ENCODE measurements at regions not wholly inside any gene's neighbourhood (a gene's known extent, or its start where the extent isn't known, plus 50 kb on each side); places are given as distances from the start of the nearest gene placed in this dataset.

DNA sequence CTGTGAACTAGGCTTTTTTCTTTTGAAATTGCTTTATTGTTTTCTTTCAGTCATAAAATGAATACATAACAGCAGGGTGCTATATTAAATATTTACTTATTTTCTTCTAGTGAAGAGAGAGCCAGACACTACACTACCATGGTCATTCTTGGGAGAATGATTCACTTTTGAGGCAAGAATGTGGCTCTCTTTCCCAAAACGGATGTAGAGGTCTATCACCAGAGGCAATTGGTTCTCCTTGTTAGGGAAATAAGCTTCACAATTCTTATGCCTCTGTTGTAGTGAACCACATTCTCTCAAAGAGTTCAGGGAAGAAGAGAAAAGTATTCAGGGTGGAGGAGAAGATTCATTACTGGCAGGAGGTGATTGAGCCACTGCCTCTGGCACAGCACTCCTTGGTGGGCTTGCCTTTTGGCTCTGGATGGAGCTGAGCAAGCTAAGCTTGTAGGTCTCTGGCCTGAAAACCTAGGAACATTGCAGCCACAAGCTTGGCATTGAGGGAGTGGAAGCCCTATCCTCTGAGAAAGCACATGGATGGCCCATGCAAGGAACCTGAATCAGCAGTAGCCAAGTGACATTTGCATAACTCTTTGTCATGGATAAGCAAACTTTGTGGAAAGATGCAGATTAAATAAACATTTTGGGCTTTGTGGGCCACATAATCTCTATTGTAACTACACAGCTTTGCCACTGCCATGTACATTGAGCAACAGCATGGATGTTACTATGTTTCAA is 179.0 kb upstream of the TNC start:
- H3K27ac ChIP-seq = no peak overlapping the region
- intact Hi-C loops (cut with DNase I) = no loop called here
- 36 to 44% methylated on average over 1 of the region's 1 CpG for WGBS, 2 donors
- no peak for FAIRE-seq
- ATAC-seq = no peak
- H3K4me3 ChIP-seq = no peak overlapping the region
- H3K36me3 ChIP-seq = no peaks in the 10 kb centered on the region
- no peak for TF ChIP-seq CTCF (IDR thresholded peaks at IDR 0.05)
- no peaks in the 10 kb centered on the region for H3K27me3 ChIP-seq
- peaks cover 0 to 2% (median 0%) of the 10 kb centered on the region in 3 donors for H3K4me1 ChIP-seq
- no peaks in the 10 kb centered on the region for H3K9me3 ChIP-seq
- no peak for DNase-seq

DNA sequence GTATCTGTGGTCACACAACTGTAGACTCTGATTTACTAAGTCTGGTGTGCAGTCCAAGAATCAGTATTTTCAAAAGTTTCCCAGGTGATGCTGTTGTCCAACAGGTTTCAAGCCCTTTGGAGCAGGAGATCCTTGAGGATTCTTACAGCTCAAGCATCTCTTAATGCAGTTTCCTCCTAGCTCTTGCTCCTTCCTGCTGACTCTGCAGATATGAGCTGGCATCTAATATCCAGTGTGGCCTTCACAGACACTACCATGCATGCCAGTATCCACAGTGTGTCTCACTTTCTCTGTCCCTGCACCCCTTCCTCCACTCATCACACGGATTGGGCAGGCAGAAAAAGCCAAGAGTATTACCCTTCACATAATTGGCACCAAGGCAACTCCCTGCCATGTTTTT is 182.2 kb upstream of the TNC start:
- no peak overlapping the region for H3K4me3 ChIP-seq
- TF ChIP-seq CTCF (IDR thresholded peaks at IDR 0.05) = no peak
- no peaks in the 10 kb centered on the region for H3K27me3 ChIP-seq
- FAIRE-seq (no peak), ATAC-seq (no peak), DNase-seq (no peak)
- H3K4me1 ChIP-seq = no peaks in the 10 kb centered on the region
- H3K9me3 ChIP-seq = no peaks in the 10 kb centered on the region
- H3K36me3 ChIP-seq = no peaks in the 10 kb centered on the region
- intact Hi-C loops (cut with DNase I) = no loop called here
- 35 to 44% methylated on average over 1 of the region's 1 CpG for WGBS, 2 donors
- H3K27ac ChIP-seq = no peak overlapping the region

- H3K4me1 ChIP-seq = no peaks in the 10 kb centered on the region
- H3K36me3 ChIP-seq = no peaks in the 10 kb centered on the region
- H3K9me3 ChIP-seq = no peaks in the 10 kb centered on the region
- no peak overlapping the region for H3K27ac ChIP-seq
- H3K4me3 ChIP-seq = no peak overlapping the region
- TF ChIP-seq CTCF (IDR thresholded peaks at IDR 0.05) = no peak
- no peaks in the 10 kb centered on the region for H3K27me3 ChIP-seq
- ATAC-seq (no peak), DNase-seq (no peak), FAIRE-seq (no peak)
- intact Hi-C loops (cut with DNase I) = no loop called here
- 57 to 84% methylated on average over 2 of the region's 2 CpGs for WGBS, 2 donors
Measured at GRCh38 chr9:115300874-115301273, 182.9 kb upstream of the TNC start.

- WGBS, 2 donors = 65 to 76% methylated on average over 5 of the region's 5 CpGs
- no peak for TF ChIP-seq CTCF (IDR thresholded peaks at IDR 0.05)
- Histone ChIP-seq H3K9me3 (no peaks in the 10 kb centered on the region), H3K4me1 (no peaks in the 10 kb centered on the region), H3K4me3 (no peak overlapping the region), H3K27ac (no peak overlapping the region), H3K27me3 (no peaks in the 10 kb centered on the region), H3K36me3 (no peaks in the 10 kb centered on the region)
- ATAC-seq (no peak), FAIRE-seq (no peak), DNase-seq (no peak)
- intact Hi-C loops (cut with DNase I) = no loop called here
Measured at GRCh38 chr9:115301581-115301980, 183.6 kb upstream of the TNC start.

DNA sequence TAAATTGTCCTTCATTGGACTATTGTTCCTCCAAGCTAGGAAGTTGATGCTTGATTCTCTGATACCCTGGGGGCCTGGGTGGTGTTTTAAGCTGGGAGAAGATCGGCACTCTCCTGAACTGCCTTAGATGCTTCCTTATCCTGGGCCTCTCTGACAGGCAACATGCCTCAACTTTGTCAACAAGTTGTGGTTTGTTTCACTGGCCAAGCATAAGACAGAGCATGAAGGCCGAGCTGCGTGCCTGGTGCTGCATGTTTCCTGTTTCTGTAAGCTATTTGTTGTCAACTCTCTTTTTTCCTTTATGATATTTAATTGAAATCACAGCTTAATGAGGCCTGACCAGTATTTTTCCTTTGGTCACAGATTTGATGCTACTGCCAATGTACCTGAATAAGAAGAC is 187.6 kb upstream of the TNC start:
- H3K9me3 ChIP-seq = no peaks in the 10 kb centered on the region
- TF ChIP-seq CTCF (IDR thresholded peaks at IDR 0.05) = no peak
- no peak for FAIRE-seq
- WGBS, 2 donors = 45 to 46% methylated on average over 3 of the region's 3 CpGs
- no peaks in the 10 kb centered on the region for H3K27me3 ChIP-seq
- H3K27ac ChIP-seq = no peak overlapping the region
- ATAC-seq = no peak
- H3K36me3 ChIP-seq = no peaks in the 10 kb centered on the region
- no peaks in the 10 kb centered on the region for H3K4me1 ChIP-seq
- no peak for DNase-seq
- H3K4me3 ChIP-seq = no peak overlapping the region
- intact Hi-C loops (cut with DNase I) = no loop called here
